Central memory CD4-positive, alpha-beta T cell (primary cell): ENCODE measurements at regions not wholly inside any gene's neighbourhood (a gene's known extent, or its start where the extent isn't known, plus 50 kb on each side); places are given as distances from the start of the nearest gene placed in this dataset.

ENCODE experiments used
- DNase-seq: peaks from one replicate; pipeline ENCODE4 v3.0.0; 2022

DNA sequence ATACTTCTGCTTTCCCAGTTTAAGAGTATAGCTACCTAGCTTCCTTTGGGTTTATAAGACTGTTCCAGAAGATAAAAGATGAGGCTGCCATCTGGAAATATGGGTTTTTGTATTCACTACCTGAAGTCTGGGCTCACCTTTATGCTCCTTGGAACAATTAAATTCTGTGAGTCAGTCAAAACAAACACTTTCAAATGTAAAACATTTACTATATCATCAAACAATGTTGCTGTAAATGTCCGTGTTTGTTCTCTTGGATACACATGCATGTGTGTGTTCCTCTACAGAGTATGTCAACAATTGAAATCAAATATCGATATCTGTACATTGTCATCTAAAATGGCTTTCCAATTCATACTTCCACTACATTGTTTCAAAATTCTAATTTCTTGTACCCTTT is 525.6 kb downstream of the MDFIC start:
- no peak for DNase-seq

DNA sequence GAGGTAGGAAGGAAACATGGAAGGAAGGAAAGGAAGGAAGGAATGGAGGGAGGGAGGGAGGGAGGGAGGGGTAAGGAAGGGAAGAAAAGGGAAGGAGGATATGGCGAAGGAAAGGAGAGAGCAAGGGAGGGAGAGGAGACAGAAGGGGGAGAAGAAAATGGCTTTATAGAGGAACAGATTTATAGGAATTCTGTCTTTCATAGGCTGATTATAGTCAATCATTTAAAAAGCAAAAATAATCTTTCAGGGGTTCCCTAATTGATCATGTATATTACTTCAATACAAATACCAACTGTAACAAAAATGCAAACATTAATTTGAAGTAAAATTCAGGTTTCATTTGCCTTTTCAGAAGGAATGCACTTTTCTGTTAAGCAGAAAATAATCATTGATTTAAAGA is 519.1 kb downstream of the MDFIC start:
- no peak for DNase-seq

GRCh38 chr7:115435178-115435577 is 513.3 kb downstream of the MDFIC start:
- DNase-seq = no peak

- no peak for DNase-seq
Measured at GRCh38 chr7:115429918-115430317, 508.0 kb downstream of the MDFIC start.

GRCh38 chr7:115417662-115418061 is 495.8 kb downstream of the MDFIC start:
- DNase-seq = no peak

- DNase-seq = no peak
Measured at GRCh38 chr7:115410972-115411686, 489.2 kb downstream of the MDFIC start.

DNA sequence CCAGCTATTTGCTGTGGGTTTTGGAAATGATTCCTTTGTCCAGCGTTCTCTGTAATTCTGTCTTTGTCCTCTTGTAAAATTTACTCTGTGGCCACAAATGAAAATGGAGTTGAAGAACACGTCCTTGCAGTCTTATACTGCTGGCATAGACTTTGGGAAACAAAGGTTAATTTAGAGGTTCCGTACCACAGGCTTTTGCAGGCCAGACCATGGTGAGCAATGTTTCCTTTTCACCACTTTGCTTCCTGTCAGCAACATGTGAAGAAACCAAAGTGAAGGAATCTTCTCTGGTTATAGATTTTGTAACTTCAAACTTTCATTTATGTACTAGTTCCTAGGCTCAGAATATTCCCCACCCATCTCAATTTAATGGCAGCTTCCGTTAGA is 488.5 kb downstream of the MDFIC start:
- no peak for DNase-seq

DNA sequence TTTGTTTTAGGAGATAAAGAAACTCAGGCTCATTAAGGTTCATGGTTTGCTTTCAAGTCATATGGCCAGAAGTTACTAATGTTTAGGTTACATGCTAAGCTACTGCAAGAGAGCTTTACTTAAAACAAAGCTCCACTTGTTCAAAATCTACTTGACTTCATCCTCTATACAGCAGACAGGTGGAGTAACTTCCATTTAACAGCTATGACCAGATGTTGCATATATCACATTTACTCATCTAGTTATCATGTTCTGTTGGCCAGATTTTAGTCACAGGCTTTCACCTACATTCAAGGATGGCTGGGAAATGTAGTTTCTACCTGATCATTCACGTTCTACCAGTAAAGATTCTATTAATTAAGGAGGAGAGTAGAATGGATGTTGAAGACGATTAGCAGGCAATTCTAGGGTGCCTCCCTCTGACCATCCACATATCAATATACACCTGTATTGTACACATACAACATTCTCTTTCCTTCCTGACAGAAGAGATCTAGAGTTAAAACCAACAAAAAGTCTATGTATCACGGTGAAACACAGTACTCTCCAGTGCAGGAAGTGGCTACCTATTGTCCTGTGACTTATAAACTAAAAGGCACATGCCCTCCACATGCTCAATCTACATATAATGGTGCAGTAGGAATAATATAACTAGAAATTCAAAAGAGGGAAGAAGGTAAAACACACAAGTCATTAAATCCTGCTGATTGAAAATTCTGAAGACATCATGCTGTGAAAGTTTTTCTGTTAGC is 488.0 kb downstream of the MDFIC start:
- DNase-seq = no peak

DNA sequence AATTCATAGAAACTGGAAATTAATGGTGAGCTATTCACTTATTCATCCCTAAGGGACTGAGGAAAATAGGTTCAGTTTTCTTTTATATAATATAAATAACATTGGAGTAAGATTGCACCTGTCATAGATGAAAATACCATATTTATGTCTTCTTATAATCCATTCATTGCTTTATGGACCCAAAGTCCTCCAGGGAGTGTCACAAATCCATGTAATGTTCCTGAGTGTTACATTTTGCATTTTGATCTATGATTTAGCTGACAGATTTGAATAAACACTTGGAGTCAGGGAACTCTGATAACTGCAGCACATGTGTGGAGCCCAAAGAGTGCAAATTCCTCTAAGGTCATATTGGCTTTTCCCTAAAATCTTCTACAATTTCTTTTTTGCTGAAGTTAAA is 484.3 kb downstream of the MDFIC start:
- DNase-seq = no peak

DNA sequence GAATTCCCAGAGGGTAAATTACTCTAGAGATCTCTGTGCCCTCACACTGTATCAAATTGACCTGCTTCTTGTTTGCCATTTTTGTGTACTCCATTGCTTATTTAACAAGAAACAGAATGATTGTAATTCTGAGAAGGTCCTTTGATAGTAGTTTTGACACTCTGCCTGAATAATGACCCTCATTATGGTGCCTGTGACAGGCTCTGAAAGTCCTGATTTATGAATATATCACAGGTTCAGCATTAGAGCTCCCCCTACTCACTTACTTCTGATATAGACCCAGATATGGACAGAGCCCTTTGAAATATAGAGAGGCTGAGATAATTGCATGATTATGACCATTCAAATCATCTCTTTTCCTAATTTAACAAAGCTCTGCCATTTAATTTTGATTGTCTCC is 465.2 kb downstream of the MDFIC start:
- DNase-seq = no peak

DNA sequence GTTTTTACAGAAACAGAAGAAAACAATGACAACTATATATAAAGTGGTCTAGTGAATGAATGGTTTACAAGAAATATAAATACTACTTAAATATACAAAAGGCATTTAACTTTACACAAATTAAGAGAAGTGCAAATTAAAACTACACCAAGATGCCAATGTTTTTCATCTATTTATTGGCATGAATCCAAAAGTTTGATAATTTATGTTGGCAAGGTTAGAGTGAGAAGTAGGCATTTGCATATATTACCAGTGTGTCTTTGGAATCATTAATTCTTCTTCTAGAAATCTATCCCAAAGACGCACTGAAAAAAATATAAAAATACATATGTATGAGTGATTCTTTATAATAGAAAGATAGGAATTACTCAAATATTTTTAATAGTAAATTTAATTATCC is 457.4 kb downstream of the MDFIC start:
- DNase-seq = no peak

DNA sequence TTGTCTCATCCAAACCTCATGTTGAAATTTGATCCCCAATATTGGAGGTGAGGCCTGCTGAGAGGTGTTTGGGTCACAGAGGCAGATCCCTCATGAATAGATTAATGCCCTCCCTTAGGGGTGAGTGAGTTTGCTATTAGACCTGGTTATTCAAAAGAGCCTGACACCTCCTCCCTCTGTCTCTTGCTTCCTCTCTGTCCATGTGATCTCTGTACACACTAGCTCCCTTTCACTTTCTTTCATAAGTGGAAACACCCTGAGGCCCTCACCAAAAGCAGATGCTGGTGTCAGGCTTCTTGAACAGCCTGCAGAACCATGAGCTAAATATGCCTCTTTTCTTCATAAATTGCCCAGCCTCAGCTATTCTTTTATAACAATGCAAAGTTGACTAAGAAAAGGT is 447.1 kb downstream of the MDFIC start:
- no peak for DNase-seq

GRCh38 chr7:115363916-115364315 is 442.0 kb downstream of the MDFIC start:
- no peak for DNase-seq

DNA sequence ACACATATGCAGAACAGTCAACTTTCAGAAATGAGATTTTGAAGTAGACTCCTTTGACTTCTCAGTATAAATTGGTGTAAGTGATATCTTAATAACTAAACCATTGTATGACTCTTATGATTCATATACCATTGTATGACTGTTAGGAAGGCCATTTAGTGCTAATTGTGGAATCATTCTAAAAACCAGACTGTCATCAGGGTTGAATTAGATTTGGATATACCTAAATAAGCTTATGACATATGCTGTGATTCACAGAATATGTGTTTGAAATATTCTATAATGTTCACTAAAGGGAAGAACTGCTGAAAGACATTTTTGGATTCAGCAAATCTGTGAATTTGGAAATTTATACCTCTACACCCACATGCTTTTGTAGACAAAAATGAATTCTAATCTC is 438.1 kb downstream of the MDFIC start:
- DNase-seq = no peak

- DNase-seq = no peak
Measured at GRCh38 chr7:115359119-115359518, 437.2 kb downstream of the MDFIC start.

DNA sequence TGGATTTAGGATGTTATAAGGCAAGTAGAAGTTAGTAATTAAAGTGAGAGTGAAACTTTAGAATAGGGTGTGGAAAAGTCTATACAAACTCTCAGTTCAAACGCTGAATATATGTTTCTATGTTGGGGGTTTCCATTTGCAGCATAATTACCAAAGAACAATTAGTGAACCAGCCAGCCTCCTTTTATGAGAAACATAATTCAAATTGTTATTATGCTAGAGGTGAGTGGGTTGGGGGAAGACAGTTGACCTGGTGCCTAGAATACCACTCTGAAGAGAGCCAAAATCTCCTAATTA is 435.8 kb downstream of the MDFIC start:
- DNase-seq = no peak

DNA sequence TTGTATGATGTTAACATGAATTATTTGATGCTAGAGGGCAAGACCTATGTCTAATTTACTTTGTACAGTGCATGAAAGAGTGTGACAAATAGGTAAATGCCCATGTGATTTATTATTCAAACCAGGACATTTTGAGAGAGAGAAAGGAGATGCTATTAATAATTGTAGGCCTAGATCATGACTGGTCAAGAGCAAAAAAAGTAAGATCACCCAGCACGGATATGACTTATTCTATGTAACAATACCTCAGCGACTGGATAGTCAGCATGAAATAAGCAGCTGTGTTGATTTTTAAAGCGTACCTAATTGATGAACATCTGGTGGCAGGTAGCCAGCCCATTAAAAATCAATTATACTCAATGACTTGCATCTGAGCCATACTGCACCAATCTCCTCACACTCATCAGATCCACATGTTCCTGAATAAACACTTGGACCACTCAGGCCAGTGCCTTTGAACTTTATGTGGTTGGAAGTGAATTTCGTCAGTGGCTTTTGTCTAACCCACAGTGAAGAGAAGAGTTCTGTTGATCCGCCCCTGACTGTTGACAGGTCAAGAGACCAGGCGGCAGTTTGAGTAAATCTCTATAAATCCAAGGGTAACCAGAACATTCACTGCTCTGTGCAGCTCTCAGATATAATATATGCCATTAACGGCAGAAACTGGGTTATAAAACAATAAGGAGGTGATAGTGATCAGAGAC is 435.3 kb downstream of the MDFIC start:
- no peak for DNase-seq

DNA sequence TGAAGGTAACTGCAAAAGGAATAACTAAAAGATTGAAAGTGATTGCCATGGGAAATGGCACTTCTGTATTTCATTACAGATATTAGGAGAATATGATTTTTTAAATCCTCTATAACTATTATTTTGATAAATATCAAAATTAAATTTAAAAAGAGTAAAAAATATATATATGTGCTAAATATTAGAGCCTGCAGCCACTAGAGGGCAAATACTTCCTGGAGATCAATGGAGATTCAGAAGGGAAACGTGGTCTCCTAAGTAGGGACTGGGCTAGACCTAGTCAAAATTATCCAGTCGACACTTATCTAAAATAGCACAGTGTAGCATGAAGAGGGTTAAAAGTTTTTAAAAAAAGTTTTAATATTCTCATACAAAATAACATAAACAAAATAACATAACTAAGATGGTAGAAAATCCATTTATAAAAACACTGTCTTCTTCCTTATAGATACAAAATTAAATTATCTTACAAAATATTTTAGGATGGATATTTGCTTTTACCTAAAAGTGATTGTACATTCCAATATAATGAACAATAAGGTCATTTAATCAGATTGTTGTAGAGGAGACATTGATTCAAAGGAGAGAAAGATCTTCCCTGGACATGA is 434.3 kb downstream of the MDFIC start:
- no peak for DNase-seq

DNA sequence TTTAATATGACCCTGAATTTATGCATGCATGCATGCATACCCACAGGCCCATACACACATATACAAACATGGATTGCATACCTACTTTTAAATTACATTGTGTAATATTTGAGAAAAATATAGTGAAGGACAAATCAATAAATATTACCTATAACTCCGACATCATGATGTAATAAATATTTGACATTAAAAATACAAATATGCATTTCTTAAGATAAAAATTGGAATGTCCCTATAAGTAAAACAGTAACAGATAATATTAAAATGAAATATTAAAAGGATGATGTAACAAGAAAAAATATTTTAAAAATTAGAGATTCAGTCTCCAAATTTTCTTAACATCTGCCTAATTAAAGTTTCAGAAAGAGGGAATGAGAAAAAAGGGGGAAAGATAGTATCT is 433.0 kb downstream of the MDFIC start:
- DNase-seq = no peak

GRCh38 chr7:115352375-115352774 is 430.5 kb downstream of the MDFIC start:
- no peak for DNase-seq

DNA sequence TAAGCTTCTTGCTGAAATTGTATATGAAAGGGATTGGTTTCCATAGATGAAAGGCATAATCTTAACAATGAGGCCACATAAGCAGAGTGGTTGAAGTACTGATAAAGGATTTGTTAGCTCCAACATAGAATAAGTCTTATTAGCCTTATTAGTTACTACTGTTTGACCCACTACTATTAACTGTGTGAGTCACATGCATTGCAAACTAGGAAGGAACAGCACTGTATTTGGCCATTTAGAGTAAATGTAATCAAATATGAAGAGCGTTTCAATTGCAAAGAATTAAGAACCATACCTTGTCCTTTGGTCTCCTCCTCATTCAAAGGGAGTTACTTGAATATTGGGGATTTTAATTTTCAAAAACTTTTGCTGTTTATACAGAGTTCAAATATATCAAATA is 428.9 kb downstream of the MDFIC start:
- DNase-seq = no peak

DNA sequence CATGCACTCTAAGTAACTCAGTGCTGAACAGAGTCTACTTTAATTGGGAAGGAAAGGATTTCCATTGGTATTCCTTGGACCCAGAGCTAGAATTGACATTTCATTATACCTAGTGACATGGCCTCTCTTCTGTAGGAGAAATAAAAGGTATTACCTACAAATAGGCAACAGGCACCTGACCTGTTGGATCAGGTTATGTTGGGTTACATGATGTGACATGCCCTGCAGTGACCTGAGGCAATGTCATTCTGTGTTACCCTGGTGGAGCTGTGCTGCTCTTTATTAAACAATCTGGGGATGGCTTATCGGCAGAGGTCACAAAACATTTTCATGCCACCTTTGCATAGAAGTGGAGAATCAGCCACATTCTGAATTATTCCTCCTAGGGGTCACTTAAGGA is 427.7 kb downstream of the MDFIC start:
- no peak for DNase-seq

- DNase-seq = no peak
Measured at GRCh38 chr7:115346685-115347084, 424.8 kb downstream of the MDFIC start.

- no peak for DNase-seq
Measured at GRCh38 chr7:115340828-115341227, 418.9 kb downstream of the MDFIC start.
